Activated naive CD8-positive, alpha-beta T cell treated with anti-CD3 and anti-CD28 coated beads for 36 hours (primary cell): ENCODE measurements at regions not wholly inside any gene's neighbourhood (a gene's known extent, or its start where the extent isn't known, plus 50 kb on each side); places are given as distances from the start of the nearest gene placed in this dataset.

Source experiments
- DNase-seq: peaks from one replicate; pipeline ENCODE4 v3.0.0; 2021
- H3K27ac Mint-ChIP-seq: one replicate; pipeline ENCODE4 v1.8.0; 2022; ENCODE audit warnings: mild to moderate bottlenecking, moderate library complexity, mixed read lengths
- H3K27me3 Mint-ChIP-seq: one replicate; pipeline ENCODE4 v1.8.0; 2022; ENCODE audit warnings: mild to moderate bottlenecking, mixed read lengths
- H3K36me3 Mint-ChIP-seq: one replicate; pipeline ENCODE4 v1.8.0; 2021; ENCODE audit warnings: mild to moderate bottlenecking, mixed read lengths
- H3K4me1 Mint-ChIP-seq: one replicate; pipeline ENCODE4 v1.8.0; 2021; ENCODE audit warnings: mixed read lengths
- H3K4me3 Mint-ChIP-seq: one replicate; pipeline ENCODE4 v1.8.0; 2022; ENCODE audit warnings: mild to moderate bottlenecking, moderate library complexity, mixed read lengths
- H3K9me3 Mint-ChIP-seq: one replicate; pipeline ENCODE4 v1.8.0; 2022; ENCODE audit warnings: mixed read lengths

GRCh38 chr13:111964411-111965035 lies 102.4 kb upstream of the SOX1 start:
- Mint-ChIP-seq H3K4me1 (no peaks in the 10 kb centered on the region), H3K27me3 (peaks cover 4% of the 10 kb centered on the region), H3K4me3 (no peak overlapping the region), H3K9me3 (no peaks in the 10 kb centered on the region), H3K27ac (no peak overlapping the region), H3K36me3 (no peaks in the 10 kb centered on the region)
- DNase-seq = no peak

- Mint-ChIP-seq H3K4me1 (no peaks in the 10 kb centered on the region), H3K4me3 (no peak overlapping the region), H3K27me3 (peaks cover 9% of the 10 kb centered on the region), H3K36me3 (no peaks in the 10 kb centered on the region), H3K27ac (no peak overlapping the region), H3K9me3 (no peaks in the 10 kb centered on the region)
- DNase-seq = no peak
Measured at GRCh38 chr13:111965466-111966214, 101.3 kb upstream of the SOX1 start.

GRCh38 chr13:111966933-111967332 lies 100.0 kb upstream of the SOX1 start:
- Mint-ChIP-seq H3K9me3 (no peaks in the 10 kb centered on the region), H3K4me3 (no peak overlapping the region), H3K36me3 (no peaks in the 10 kb centered on the region), H3K27me3 (peaks cover 14% of the 10 kb centered on the region), H3K27ac (no peak overlapping the region), H3K4me1 (no peaks in the 10 kb centered on the region)
- DNase-seq = no peak

- H3K27ac Mint-ChIP-seq = no peak overlapping the region
- no peak overlapping the region for H3K4me3 Mint-ChIP-seq
- H3K36me3 Mint-ChIP-seq = no peaks in the 10 kb centered on the region
- no peak for DNase-seq
- no peaks in the 10 kb centered on the region for H3K9me3 Mint-ChIP-seq
- H3K27me3 Mint-ChIP-seq = peaks cover 20% of the 10 kb centered on the region
- no peaks in the 10 kb centered on the region for H3K4me1 Mint-ChIP-seq
Measured at GRCh38 chr13:111967572-111968201, 99.3 kb upstream of the SOX1 start.

DNA sequence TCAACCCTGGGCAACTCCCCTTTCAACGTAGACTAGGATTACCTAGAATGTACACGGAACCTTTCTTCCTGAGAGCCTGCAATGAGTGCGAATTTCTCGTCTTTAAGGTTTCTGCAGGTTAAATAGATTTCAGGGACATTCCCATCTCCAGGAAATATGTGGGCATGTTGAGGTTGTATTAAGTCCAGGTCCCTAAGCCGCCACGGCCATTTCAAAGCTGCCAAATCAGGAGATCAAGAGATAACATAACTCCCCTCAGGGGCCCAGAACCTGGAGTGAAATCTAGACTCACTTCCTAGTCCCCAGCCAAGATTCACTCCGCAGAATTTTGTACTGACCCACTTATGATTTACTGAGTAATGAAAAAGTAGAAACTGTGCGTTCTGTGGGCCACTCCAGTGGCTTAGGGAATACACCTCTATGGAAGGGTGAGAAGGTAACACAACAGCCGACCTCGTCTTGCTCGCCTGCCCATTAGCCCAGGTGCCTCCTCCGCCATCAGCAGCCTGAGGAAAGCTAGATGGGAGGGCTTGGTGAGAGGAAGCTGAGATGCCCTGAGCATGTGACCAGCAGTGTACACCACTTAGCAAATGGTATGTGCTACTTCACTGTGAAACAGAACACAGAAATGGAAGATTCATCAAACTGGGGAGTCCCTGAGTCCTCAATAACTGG lies 98.5 kb upstream of the SOX1 start:
- Mint-ChIP-seq H3K27ac (no peak overlapping the region), H3K9me3 (no peaks in the 10 kb centered on the region), H3K4me1 (no peaks in the 10 kb centered on the region), H3K36me3 (no peaks in the 10 kb centered on the region), H3K4me3 (no peak overlapping the region), H3K27me3 (peaks cover 27% of the 10 kb centered on the region)
- no peak for DNase-seq

DNA sequence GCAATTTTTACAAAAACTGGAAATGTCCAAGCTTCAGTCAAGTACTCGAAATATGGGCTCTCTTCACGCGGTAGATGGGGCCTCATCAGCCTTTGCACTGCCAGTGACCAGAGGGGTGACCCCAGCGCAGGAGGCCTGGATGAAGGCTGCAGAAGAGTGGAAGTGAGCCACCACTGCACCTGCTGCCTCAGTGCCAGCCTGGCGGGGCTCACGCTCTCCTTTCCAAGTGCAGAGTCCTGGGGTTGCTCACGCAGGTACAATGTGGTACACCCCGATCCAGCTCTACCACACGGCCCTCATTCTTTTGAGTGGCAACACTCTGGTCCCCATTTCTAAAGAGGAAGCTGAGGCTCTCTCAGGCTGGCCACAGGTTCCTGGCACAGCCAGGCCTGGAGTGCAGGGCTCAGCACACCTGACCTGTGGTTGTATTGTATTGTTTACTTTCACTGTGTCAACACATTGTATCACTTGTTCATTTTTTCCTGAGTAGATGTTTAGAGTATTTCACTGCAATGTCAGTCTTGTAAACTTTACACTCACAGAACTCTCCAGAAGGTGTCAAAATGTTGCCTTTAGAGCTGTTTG lies 97.3 kb upstream of the SOX1 start:
- H3K9me3 Mint-ChIP-seq = peaks cover 6% of the 10 kb centered on the region
- H3K4me3 Mint-ChIP-seq = no peak overlapping the region
- H3K4me1 Mint-ChIP-seq = no peaks in the 10 kb centered on the region
- H3K27me3 Mint-ChIP-seq = peaks cover 32% of the 10 kb centered on the region
- H3K36me3 Mint-ChIP-seq = no peaks in the 10 kb centered on the region
- no peak for DNase-seq
- no peak overlapping the region for H3K27ac Mint-ChIP-seq

- peaks cover 14% of the 10 kb centered on the region for H3K9me3 Mint-ChIP-seq
- H3K27me3 Mint-ChIP-seq = peaks cover 32% of the 10 kb centered on the region
- no peaks in the 10 kb centered on the region for H3K36me3 Mint-ChIP-seq
- H3K4me3 Mint-ChIP-seq = no peak overlapping the region
- no peaks in the 10 kb centered on the region for H3K4me1 Mint-ChIP-seq
- no peak overlapping the region for H3K27ac Mint-ChIP-seq
- no peak for DNase-seq
Measured at GRCh38 chr13:111970494-111971141, 96.3 kb upstream of the SOX1 start.

- peaks cover 32% of the 10 kb centered on the region for H3K27me3 Mint-ChIP-seq
- H3K4me3 Mint-ChIP-seq = no peak overlapping the region
- no peak overlapping the region for H3K27ac Mint-ChIP-seq
- peaks cover 14% of the 10 kb centered on the region for H3K9me3 Mint-ChIP-seq
- no peaks in the 10 kb centered on the region for H3K4me1 Mint-ChIP-seq
- H3K36me3 Mint-ChIP-seq = no peaks in the 10 kb centered on the region
- DNase-seq = no peak
Measured at GRCh38 chr13:111971891-111972780, 94.8 kb upstream of the SOX1 start.

GRCh38 chr13:111973186-111973585 lies 93.8 kb upstream of the SOX1 start:
- H3K9me3 Mint-ChIP-seq = peaks cover 14% of the 10 kb centered on the region
- H3K4me3 Mint-ChIP-seq = no peak overlapping the region
- no peaks in the 10 kb centered on the region for H3K4me1 Mint-ChIP-seq

GRCh38 chr13:111973605-111974340 lies 93.2 kb upstream of the SOX1 start:
- DNase-seq = no peak
- H3K4me3 Mint-ChIP-seq = no peak overlapping the region
- H3K4me1 Mint-ChIP-seq = no peaks in the 10 kb centered on the region
- H3K27ac Mint-ChIP-seq = no peak overlapping the region
- H3K9me3 Mint-ChIP-seq = peaks cover 14% of the 10 kb centered on the region
- H3K27me3 Mint-ChIP-seq = peaks cover 35% of the 10 kb centered on the region
- H3K36me3 Mint-ChIP-seq = no peaks in the 10 kb centered on the region

More at GRCh38 chr13:111973186-111973585, 93.8 kb upstream of the SOX1 start:
- DNase-seq = no peak
- H3K27ac Mint-ChIP-seq = no peak overlapping the region
- no peaks in the 10 kb centered on the region for H3K36me3 Mint-ChIP-seq
- peaks cover 32% of the 10 kb centered on the region for H3K27me3 Mint-ChIP-seq

DNA sequence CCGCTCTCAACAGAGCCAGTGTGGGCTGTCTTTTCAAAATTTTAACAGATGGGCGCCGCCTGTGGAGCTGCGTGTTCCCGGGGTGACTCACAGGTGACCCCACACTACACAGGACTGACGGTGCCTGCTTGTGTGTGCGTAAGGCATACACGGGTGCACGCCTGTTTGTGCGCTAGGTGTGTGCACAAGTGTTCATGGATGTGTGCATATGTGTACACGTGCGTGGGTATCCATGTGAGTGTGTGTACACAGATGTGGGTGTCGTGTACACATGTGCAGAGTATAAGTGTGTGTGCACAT lies 92.7 kb upstream of the SOX1 start:
- Mint-ChIP-seq H3K36me3 (no peaks in the 10 kb centered on the region), H3K27me3 (peaks cover 40% of the 10 kb centered on the region), H3K27ac (no peak overlapping the region), H3K9me3 (peaks cover 14% of the 10 kb centered on the region), H3K4me3 (no peak overlapping the region), H3K4me1 (no peaks in the 10 kb centered on the region)
- no peak for DNase-seq

- Mint-ChIP-seq H3K4me1 (no peaks in the 10 kb centered on the region), H3K27ac (no peak overlapping the region), H3K9me3 (peaks cover 14% of the 10 kb centered on the region), H3K4me3 (no peak overlapping the region), H3K27me3 (peaks cover 40% of the 10 kb centered on the region), H3K36me3 (no peaks in the 10 kb centered on the region)
- DNase-seq = no peak
Measured at GRCh38 chr13:111975539-111976473, 91.1 kb upstream of the SOX1 start.
